ENCODE measurements at regions not wholly inside any gene's neighbourhood (a gene's known extent, or its start where the extent isn't known, plus 50 kb on each side); places are given as distances from the start of the nearest gene placed in this dataset.
A peak's percentile ranks its signal among the peaks of the same experiment; 100 is the strongest.

- DNase-seq (ENCODE audit: low spot score): no peak
Measured at GRCh38 chr3:72698154-72698917, 149.9 kb downstream of the SHQ1 start.

DNA sequence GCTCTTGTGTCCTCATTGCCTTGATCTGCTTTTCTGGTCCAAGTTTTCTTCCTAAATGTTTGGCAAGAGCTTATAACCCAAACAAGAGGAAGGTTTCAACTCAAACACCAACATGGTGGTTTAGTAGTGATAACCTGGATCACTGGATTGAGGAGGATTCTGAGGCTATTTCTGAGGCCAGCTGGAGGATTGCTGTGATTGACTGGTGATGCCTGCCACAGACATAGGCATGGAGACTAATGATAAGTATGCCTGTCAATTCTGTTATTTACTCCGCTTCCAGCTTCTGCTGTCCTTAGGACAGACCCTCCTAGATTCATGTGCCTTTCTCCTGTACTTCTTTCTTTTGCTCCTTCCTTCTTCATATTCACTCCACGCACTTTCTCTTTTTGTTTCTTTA is 150.5 kb downstream of the SHQ1 start:
- no peak for DNase-seq (ENCODE audit: low spot score)

GRCh38 chr3:72696815-72697214 is 151.4 kb downstream of the SHQ1 start:
- no peak for DNase-seq (ENCODE audit: low spot score)

DNA sequence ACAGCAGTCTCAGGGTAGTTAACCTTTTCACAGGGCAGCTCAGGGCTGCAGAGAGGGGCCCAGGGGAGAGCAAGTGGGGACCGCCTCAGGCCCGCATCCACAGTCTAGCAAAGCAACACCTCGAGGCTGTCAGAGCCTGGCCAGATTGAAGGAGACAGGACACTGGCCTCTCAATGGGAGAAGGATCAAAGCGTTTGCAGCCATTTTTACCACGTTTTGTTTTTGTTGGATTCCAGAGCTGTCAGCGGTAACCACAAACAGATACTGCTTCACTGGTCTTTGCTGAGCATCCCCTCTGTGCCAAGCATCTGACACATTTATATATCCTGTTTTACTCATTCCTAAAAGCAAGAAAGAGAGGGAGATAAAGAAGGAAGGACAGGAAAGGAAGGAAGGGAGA is 153.8 kb downstream of the SHQ1 start:
- DNase-seq (ENCODE audit: low spot score): no peak

DNA sequence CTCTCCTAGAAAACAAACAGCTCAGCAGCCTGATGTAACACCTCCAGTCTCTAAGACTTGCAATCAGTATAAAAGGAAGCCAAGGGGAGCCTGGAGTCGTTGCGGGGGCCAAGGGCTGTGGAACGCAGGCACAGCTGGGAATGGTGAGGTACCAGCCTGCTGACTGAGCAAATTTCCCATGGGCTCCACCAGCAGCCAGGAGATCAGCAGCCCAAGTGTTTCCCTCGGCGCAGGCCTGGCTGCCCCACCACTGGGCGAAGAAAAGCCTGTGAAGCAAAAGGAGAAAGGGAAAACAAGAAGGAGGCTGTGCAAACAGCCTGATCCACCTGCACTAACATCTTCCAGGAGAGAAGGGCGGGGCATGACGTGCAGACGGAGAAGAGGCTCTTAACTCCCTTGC is 155.3 kb downstream of the SHQ1 start:
- no peak for DNase-seq (ENCODE audit: low spot score)

GRCh38 chr3:72690629-72691028 is 157.6 kb downstream of the SHQ1 start:
- no peak for DNase-seq (ENCODE audit: low spot score)

- DNase-seq (ENCODE audit: low spot score): no peak
Measured at GRCh38 chr3:72682936-72683452, 165.3 kb downstream of the SHQ1 start.

DNA sequence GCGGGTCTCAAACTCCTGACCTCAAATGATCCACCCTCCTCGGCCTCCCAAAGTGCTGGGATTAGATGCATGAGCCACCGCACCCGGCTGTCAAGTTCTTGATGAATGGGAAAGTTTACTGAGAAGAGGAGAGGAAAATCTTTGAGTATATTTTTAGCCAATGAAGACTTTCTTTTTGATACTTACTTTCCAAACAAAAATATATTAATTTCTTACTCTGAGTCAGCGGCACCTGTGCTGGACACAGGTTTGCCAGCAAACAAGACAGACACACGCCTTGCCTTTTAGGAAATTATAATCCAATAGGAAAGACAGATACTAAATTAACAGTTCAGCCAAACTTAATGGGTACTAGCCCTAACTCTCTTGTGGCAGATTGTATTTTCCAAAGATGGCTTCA is 166.6 kb downstream of the SHQ1 start:
- no peak for DNase-seq (ENCODE audit: low spot score)

DNA sequence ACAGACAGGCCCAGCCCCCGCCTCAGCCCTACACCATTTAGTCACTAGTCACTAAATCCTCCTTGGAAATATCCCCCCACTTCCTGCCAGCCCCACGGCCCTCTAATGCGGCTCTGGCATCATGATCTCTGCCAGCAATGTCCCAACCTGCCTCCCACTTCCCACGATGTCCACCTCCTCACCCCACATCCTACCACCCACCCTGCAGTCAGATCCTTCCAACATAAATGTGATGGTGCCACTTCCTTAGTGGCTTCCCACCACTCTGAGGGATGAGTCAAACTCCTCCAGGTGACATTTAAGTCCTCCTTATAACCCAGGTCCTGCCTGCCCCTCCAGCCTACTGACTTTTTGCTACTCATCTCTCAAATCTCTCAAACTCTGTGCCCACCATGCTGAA is 167.5 kb downstream of the SHQ1 start:
- DNase-seq (ENCODE audit: low spot score): no peak

DNA sequence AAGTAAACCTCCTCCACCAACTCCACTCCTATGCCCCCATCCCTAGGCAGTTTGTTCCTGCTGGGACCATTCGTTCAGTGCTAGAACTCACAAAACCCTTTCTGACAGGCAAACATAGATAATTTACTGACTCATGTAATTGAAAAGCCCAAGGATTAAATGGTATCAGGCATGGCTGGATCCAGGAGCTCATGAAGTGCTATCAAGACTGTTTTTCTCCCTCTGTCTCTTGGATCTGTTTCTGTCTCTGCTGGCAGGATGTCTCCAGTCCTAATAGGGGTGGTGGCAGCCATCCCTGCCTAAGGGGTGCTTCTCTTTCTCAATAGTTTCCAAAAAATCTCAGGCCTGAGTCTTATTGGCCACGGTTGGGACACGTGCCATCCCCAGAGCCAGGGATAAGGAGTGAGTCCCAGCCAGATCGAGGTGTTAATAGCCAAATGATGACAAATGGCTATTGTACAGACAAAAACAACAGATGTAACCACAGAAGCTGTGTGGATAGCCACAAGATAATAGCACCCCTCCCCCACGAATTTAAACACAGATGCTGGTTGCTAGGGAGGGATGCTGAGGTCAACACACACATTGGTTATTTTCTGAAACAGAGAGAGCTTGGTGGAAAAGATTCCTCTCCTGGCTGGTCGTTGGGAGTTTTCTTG is 168.6 kb downstream of the SHQ1 start:
- peak; percentile 27 for DNase-seq (ENCODE audit: low spot score)

DNA sequence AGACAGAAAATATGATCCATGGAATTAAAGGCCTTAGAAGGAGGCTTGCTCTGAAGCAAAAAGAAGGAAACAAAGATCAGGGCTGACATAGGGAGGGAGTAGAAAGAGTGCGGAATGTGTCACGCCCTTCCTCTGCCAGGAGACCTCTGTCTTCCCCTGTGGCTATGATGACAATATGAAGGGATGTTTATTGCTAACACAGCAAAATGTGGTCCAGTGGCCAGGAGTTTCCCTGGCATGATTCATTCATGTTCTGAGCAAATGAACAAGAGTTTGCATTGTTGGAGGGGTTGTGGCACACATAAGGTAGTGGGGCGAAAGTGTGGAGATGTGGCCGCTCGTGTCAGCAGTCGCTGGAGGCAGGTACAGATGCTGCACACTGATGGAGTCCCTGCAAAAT is 169.4 kb downstream of the SHQ1 start:
- DNase-seq (ENCODE audit: low spot score): peak; percentile 44

- no peak for DNase-seq (ENCODE audit: low spot score)
Measured at GRCh38 chr3:72678380-72678779, 169.9 kb downstream of the SHQ1 start.

GRCh38 chr3:72675243-72675642 is 173.0 kb downstream of the SHQ1 start:
- DNase-seq (ENCODE audit: low spot score): no peak

DNA sequence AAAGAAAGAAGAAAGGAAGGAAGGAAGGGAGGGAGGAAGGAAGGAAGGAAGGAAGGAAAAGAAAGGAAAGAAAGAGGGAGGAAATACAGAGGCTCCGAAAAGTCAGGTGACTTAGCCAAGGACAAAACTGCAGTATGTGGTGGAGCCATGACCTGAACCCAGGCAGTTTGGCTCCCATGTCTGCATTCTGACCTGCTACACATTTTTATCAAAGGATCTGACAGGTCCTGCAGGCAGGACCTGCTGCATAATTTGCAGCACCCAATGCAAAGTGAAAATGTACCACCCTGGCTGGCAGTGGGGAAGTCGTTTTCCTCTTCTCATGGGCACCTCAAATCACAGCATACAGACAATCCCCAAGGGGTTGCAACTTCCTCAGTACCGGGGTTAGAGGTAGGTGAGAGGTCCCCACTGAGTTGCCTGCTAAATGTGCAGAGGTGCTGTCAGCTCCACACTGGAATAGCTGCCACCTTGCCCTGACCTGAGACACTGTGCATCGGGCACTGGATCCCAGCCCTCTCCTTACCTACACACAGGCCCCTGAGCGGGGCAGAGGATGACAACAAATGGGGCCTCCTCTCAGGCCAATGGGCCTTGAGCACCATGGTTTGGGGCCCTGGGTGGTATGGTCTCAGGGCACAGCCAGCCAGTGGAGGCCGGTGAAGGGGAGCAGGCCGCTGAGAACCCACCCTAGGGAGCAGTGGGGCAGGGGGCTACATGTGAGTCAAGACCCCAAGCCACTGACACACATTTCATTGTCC is 175.1 kb downstream of the SHQ1 start:
- DNase-seq (ENCODE audit: low spot score): no peak

GRCh38 chr3:72669224-72669623 is 179.0 kb downstream of the SHQ1 start:
- DNase-seq (ENCODE audit: low spot score): no peak

GRCh38 chr3:72666447-72666755 is 181.8 kb downstream of the SHQ1 start:
- DNase-seq (ENCODE audit: low spot score): no peak

GRCh38 chr3:72665701-72666446 is 182.4 kb downstream of the SHQ1 start:
- DNase-seq (ENCODE audit: low spot score): no peak

DNA sequence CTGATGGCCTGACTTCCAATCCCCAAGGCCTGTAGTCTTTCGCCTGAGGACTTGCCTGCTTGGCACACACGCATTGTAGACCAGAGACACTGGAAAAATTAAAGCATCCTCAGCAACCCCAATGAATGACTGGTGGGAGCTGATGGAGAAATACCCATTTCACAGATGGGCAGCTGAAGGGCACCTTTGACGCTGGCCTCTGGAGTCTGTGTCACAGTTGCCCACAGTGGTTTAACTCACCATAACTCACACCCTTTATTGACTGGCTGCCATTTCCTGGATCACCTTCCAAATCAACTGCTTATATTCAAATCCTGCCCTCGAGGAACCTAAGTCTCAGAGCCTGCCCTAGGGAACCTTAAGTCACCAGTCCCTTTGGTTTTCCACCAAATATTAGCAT is 183.1 kb downstream of the SHQ1 start:
- DNase-seq (ENCODE audit: low spot score): no peak

DNA sequence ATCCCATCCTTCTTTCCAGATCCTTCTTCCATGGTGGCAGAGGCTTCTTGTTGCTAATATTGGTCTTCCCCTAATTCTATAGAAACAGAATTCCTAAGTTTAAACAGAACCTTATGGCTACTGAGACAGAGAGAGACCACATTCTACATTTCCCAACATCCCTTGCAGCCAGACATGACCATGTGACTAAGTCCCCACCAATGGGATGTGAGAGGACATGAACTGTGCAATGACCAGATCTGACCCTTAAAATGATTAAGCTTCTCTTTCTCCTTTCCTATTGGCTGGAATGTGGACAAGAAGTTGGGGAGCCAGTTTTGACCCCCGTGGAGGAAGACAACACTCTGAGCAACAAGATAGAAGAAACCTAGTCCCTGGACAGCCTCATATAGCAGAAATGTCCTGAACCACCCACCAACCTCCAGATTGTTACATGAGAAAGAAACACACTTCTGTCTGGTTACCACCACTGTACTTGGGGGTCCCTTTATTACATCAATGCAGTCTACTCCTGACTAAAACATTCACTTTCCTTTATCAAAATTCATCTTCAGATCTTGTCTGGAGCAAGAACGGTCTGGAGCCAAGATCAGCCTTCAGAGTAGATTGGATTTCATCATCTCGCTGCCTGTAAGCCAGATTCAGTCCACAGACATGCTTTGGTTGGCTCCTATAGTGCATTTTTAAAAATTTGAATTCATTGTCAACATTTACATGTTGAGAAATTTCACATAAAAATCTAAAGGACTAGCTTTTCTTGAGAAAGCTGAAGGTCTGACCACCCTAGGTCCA is 183.9 kb downstream of the SHQ1 start:
- DNase-seq (ENCODE audit: low spot score): no peak

DNA sequence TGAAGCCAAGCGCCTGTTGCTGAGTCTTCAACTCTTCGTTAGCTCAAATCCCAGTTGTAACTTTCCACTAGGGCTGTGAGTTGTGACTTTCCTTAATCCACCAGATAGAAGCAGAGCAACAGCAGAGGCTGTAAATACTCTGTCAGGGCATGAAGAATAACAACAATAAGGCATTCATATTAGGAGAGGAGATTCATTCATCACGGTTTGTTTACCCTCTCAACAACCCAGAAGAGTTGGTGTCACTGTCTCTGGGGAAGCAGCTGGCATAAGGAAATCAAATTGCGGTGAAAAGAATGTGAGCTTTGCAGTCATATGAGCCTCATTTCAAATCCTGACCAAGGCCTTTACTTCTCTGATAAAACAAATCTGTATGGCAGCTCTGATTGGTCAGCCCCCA is 184.8 kb downstream of the SHQ1 start:
- peak; percentile 7 for DNase-seq (ENCODE audit: low spot score)

- DNase-seq (ENCODE audit: low spot score): peak; percentile 86
Measured at GRCh38 chr3:72661115-72661457, 187.2 kb downstream of the SHQ1 start.

Data from H4 (cell line).